Peyer's patch (tissue), 4 donors: ENCODE measurements at regions not wholly inside any gene's neighbourhood (a gene's known extent, or its start where the extent isn't known, plus 50 kb on each side); places are given as distances from the start of the nearest gene placed in this dataset.

Experiments used
- DNase-seq, 3 donors: peaks; one replicate each; pipeline ENCODE4 v3.0.0-alpha.2; 2017 to 2019
- H3K27ac ChIP-seq, 4 donors: fragments of 200-600 bp; sonication (generic); one replicate each; pipeline ENCODE4 v1.5.1; 2016 to 2019
- H3K27me3 ChIP-seq, 2 donors: fragments of 200-600 bp; sonication (generic); one replicate each; pipeline ENCODE4 v1.5.1; 2019
- H3K36me3 ChIP-seq, 3 donors: fragments of 200-600 bp; sonication (generic); one replicate each; pipeline ENCODE4 v1.5.1; 2016 to 2019
- H3K4me1 ChIP-seq, 4 donors: fragments of 200-600 bp; sonication (generic); one replicate each; pipeline ENCODE4 v1.5.1; 2016 to 2019
- H3K4me3 ChIP-seq, 4 donors: fragments of 200-600 bp; sonication (generic); 1 replicate in 3 of 4; 2 replicates in 1 of 4; pipeline ENCODE4 v1.5.1; 2016 to 2019; ENCODE audit warnings: mild to moderate bottlenecking in 1 of 4
- H3K9me3 ChIP-seq, 4 donors: fragments of 200-600 bp; sonication (generic); one replicate each; pipeline ENCODE4 v1.5.1; 2016 to 2019; ENCODE audit warnings: mild to moderate bottlenecking in 1 of 4
- POLR2A ChIP-seq, 2 donors: fragments of 450-650 bp; IDR thresholded peaks; one replicate each; pipeline ENCODE4 v1.5.1; 2017; ENCODE audit warnings: antibody characterized with exemption in 2 of 2, mild to moderate bottlenecking in 2 of 2, moderate library complexity in 2 of 2
- TF ChIP-seq, protein P1 (sequence below), 6 experiments: fragments of 450-650 bp in 4 of 6; fragments of 200-600 bp in 2 of 6; sonication (generic) in 1 of 6; IDR thresholded peaks; one replicate each; pipeline ENCODE4 v1.5.1; 2017 to 2019; ENCODE audit warnings: antibody characterized with exemption in 6 of 6, mild to moderate bottlenecking in 3 of 6, moderate library complexity in 1 of 6

DNA sequence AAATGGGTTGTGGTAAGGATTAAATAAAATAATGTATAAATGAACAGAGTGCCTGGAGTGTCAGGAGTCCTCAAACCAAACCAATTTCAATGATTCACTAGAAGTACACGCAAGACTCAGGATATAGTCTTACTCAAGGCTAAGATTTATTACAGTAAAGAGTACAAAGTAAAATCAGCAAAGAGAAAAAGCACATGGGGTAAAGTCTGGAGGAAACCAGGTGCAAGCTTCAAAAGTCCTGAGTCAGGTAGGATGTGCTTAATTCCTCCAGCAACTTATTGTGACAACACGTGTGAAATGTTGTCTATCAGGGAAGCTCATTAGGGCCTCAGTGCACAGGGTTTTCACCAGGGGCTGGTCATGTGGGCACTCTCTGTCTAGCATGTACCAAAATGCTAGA lies 105.8 kb upstream of the NAP1L1 start:
- Histone ChIP-seq H3K27ac (no peak overlapping the region), H3K4me3 (no peak overlapping the region), H3K9me3 (no peaks in the 10 kb centered on the region), H3K27me3 (no peaks in the 10 kb centered on the region), H3K36me3 (no peaks in the 10 kb centered on the region), H3K4me1 (no peaks in the 10 kb centered on the region)
- no peak for DNase-seq
- no peak for TF ChIP-seq POLR2A (IDR thresholded peaks at IDR 0.05)
- TF ChIP-seq, protein P1, sequence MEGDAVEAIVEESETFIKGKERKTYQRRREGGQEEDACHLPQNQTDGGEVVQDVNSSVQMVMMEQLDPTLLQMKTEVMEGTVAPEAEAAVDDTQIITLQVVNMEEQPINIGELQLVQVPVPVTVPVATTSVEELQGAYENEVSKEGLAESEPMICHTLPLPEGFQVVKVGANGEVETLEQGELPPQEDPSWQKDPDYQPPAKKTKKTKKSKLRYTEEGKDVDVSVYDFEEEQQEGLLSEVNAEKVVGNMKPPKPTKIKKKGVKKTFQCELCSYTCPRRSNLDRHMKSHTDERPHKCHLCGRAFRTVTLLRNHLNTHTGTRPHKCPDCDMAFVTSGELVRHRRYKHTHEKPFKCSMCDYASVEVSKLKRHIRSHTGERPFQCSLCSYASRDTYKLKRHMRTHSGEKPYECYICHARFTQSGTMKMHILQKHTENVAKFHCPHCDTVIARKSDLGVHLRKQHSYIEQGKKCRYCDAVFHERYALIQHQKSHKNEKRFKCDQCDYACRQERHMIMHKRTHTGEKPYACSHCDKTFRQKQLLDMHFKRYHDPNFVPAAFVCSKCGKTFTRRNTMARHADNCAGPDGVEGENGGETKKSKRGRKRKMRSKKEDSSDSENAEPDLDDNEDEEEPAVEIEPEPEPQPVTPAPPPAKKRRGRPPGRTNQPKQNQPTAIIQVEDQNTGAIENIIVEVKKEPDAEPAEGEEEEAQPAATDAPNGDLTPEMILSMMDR (IDR thresholded peaks at IDR 0.05), result no peak

DNA sequence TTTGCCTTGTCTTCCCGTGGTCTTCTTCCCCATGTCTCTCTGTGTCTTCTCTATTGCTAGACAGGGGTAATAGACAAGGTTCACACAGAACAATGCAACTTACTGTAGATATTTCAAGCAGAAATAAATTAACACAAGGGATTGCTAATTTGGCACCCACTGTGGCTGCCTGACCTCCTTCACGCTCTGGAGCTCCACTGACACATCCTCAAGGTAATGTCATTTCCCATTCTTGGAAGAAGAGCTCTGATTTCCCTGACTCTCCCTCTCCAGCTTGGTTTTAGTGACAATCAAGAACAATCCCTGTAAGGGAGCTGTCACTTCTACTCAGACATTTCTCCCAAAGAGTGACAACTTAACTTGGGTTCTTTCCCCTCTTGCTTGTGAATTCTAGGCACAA lies 105.4 kb upstream of the NAP1L1 start:
- Histone ChIP-seq H3K9me3 (no peaks in the 10 kb centered on the region), H3K4me3 (no peak overlapping the region), H3K4me1 (no peaks in the 10 kb centered on the region), H3K36me3 (no peaks in the 10 kb centered on the region), H3K27ac (no peak overlapping the region), H3K27me3 (no peaks in the 10 kb centered on the region)
- DNase-seq, result no peak
- no peak for TF ChIP-seq POLR2A (IDR thresholded peaks at IDR 0.05)
- TF ChIP-seq, protein P1 (IDR thresholded peaks at IDR 0.05), result no peak

- TF ChIP-seq POLR2A (IDR thresholded peaks at IDR 0.05), result no peak
- TF ChIP-seq, protein P1 (IDR thresholded peaks at IDR 0.05), result no peak
- Histone ChIP-seq H3K36me3 (no peaks in the 10 kb centered on the region), H3K27me3 (no peaks in the 10 kb centered on the region), H3K9me3 (no peaks in the 10 kb centered on the region), H3K4me1 (no peaks in the 10 kb centered on the region), H3K27ac (no peak overlapping the region), H3K4me3 (no peak overlapping the region)
- no peak for DNase-seq
These were observed 102.7 kb upstream of the NAP1L1 start for GRCh38 chr12:76187177-76187576.

GRCh38 chr12:76186131-76186906 lies 101.8 kb upstream of the NAP1L1 start:
- Histone ChIP-seq H3K9me3 (no peaks in the 10 kb centered on the region), H3K4me1 (no peaks in the 10 kb centered on the region), H3K4me3 (no peak overlapping the region), H3K36me3 (no peaks in the 10 kb centered on the region), H3K27ac (no peak overlapping the region), H3K27me3 (no peaks in the 10 kb centered on the region)
- no peak for DNase-seq
- no peak for TF ChIP-seq POLR2A (IDR thresholded peaks at IDR 0.05)
- TF ChIP-seq, protein P1 (IDR thresholded peaks at IDR 0.05), result no peak

DNA sequence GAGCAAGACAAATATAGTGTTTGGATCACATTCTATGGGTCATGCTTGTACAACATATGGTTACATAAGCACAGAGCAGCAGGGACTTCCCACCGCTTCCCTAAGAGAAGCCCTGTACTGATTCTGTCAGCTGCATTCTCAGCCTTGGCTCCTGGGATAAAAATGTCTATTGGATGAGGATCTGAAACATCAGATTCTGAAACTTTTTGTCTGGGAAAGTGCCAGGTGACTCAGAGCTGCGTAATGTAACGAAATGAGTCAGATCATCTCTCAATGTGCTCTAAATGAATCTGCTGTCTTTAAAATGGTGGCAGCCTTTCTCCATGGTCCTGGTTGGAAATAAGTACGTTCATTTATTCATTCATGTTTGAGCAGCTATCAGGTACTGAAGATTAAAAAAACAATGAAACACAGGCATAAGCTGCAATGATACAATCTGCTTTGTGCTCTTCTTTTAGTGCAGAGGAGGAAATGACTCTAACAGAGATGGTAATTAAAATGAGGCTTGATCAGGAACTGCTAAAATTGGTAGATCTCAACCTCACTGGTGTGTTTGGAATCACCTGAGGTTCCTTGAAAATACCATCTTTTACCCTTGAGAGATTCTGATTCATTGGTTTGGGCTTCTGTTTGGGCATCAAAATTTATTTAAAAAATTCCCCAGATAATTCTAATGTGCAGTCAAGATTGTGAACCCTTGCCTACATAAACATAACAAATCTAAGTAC lies 99.1 kb upstream of the NAP1L1 start:
- no peak overlapping the region for H3K4me3 ChIP-seq
- no peak overlapping the region for H3K27ac ChIP-seq

More for the DNA sequence above, 99.1 kb upstream of the NAP1L1 start:
- TF ChIP-seq, protein P1 (IDR thresholded peaks at IDR 0.05), result no peak
- no peak for TF ChIP-seq POLR2A (IDR thresholded peaks at IDR 0.05)
- Histone ChIP-seq H3K27me3 (no peaks in the 10 kb centered on the region), H3K36me3 (no peaks in the 10 kb centered on the region), H3K4me1 (no peaks in the 10 kb centered on the region), H3K9me3 (no peaks in the 10 kb centered on the region)
- no peak for DNase-seq
